Renal cortical epithelial cell (primary cell): ENCODE measurements at regions not wholly inside any gene's neighbourhood (a gene's known extent, or its start where the extent isn't known, plus 50 kb on each side); places are given as distances from the start of the nearest gene placed in this dataset.

Experiments used
- DNase-seq: peaks from one replicate; pipeline ENCODE4 v3.0.0-alpha.2; 2011; ENCODE audit warnings: low read depth

DNA sequence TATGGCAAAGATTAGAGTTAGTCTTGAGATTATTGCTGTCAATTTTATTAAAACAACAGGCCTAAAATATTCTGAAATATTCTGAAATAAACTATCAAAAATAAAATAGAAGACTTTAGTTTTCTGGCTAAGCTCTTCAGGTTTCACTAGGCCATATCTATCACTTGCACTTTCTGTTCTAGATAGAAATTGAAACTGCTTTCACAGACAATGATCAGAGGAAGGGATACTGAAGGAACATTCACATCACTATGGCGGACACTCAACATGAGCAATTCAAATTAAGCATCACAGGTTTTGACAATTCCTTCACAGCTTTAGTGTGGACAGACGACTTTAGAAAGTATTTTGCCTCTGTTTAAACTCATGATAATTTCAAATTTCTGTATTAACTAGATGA, 586.4 kb upstream of the REG3G start:
- DNase-seq, result no peak

DNA sequence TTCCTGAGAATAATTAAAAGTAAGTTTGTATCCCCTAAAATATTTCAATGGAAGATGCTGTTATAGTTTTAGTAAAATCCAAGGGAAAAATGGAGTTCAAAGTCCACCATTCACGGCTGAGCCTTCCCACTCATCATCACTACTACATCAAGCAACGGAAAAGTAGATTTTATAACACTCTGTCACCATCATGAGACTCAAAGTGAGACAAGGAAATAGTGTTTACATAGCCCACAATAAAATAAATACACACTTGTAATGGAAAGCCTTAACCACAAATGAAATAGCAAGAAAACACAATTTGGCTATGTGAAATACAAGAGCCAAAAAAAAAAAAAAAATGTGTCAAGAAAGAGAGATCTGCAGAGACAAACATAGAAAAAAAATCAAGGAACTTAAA, 569.9 kb upstream of the REG3G start:
- DNase-seq, result no peak

DNA sequence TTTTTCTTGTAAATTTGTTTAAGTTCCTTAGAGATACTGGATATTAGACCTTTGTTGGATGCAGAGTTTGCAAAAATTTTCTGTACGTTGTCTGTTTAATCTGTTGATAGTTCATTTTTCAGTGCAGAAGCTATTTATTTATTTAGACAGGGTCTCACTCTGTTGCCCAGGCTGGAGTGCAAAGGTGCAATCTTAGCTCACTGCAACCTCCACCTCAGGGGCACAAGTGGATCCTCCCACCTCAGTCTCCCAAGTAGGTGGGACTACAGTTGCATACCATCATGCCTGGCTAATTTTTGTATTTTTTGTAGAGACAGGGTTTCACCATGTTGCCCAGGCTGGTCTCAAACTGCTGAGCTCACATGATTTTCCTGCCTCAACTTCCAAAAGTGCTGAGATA, 568.2 kb upstream of the REG3G start:
- DNase-seq, result no peak

DNA sequence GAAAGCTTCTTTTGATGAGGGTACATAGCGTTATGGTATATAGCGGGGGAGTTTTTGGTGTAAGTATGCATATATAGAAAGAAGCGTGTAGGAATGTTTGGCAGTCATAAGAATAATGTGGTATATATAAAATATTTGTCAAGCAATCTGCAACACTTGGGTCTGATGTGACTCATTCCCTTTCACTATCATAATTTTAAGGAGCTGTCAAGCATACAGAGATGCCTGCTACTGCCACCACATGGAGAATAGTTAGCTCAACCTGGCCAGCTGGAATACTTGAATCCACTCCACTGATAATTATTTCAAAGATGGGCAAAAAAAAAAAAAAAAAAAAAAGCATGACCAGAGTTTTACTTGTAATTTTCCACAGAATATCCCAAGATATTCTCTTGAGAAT, 559.8 kb upstream of the REG3G start:
- DNase-seq, result no peak

DNA sequence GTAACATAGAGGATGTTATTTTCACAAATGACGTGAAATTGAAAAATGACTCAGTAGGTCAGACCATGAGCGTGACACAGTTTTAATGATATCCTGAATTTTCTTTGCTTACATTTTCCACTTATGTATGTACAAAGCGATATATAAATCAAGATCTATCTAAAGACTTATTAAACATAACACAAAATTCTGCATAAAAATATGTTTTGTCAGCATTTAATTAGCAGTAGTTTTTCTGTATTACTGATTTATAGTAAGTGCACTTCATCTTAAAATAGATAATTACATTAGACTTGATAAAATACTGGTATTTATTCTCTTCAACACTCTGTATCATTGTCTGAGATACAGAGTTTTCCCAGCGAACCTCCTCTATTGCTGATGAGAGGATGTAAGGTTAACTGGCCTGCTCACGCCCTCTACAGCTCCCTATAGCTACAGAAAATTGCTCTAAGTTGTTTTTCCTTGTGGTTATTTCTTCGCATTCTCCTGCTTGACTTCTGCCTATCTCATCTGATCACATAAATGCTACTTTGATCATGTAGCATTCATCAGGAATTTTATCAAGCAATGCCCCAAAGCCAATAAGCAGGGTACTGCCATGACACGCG, 548.8 kb upstream of the REG3G start:
- DNase-seq, result no peak

DNA sequence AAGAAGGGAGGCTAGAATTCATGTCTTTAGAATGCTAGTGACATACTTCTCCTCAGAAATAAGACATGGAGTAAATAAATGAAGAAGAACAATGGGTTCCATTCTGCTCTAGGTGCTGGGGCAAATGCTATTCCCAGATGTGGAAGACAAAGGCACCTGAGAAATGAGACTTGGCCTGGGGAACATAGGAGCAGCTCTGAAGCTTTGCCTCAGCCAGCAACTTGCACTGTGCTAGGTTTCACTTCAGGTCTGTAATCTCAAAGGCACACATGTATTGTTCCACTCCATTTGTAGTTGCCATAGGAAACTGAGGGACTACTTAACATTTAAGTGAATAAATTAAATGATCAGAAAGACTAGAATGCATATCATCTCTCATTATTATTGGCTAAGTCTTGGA, 538.9 kb upstream of the REG3G start:
- no peak for DNase-seq

DNA sequence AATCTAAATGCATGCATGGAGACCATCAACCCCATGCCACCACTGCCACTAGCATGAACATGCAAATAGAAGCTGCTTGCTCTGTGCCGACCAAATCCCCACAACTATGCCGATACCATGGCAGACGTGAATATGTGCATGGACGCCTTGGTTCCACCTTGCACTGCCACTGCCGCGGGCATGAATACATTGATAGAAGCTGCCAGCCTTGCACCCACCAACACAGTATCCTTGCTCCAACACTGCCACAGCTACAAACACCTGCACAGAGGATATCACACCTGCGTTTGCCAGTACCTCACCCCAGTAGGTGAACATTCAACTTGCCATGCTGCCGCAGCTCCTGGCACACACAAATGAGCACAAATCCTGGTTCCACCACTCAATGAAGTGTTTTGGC, 527.4 kb upstream of the REG3G start:
- DNase-seq, result no peak

DNA sequence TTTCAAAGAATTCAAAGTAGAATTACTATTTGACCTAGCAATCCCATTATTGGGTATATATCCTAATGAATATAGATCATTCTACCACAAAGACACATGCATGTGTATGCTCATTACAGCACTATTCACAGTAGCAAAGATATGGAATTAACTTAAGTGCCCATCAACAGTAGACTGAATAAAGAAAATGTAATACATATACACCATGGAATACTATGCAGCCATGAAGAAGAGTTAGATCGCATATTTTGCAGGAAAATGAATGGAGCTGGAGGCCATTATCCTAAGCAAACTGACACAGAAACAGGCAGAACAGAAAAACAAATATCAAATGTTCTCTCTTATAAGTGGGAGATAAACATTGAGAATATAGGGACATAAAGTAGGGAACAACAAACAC, 519.2 kb upstream of the REG3G start:
- no peak for DNase-seq

DNA sequence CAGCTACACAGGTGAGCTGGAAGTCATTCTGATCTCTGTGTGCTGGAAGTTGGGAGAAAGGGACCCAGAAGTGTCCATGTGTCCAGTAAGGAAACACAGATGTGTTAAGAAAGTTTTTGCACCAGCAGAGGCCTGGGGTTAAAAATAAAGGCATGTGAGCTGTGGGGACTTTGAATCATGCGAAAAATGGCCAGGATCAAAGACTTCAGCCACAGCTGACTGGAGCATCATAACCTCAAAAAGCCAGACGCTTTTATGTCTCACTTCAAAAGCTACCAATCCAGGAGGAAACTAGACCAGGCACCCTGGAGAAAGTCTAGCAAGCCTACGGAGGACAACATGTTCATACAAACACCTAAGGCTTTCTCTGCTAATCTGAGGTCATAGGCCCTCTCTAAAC, 503.6 kb upstream of the REG3G start:
- DNase-seq, result no peak

DNA sequence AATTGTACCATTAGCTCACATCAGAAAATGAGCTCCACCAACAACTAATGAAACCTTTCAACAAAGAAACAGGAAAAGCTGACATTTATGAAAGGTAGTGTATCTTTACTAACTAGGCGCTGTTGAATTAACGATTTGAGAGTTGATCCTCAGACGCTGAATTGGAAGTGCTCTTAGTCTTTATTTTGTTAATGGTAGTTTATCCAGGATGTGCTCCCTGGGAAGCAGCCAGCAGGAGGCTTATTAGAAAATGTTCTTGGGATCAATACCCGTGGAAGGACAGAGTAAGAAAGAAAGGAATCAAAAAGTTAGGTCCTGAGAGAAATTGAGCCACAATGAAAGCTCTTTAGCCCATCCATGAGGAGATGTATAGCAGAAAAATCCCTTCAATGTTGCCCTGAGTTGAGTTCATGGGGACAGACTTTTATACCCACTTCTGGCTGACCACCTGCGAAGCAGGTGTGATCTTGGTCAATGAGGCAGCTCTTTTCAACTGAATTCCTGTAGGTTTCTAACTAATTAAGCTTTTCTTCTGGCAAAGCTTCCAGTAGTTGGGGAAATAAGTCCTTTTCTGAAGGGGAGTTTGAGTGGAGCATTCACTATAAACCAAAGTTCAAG, 492.6 kb upstream of the REG3G start:
- DNase-seq, result no peak

DNA sequence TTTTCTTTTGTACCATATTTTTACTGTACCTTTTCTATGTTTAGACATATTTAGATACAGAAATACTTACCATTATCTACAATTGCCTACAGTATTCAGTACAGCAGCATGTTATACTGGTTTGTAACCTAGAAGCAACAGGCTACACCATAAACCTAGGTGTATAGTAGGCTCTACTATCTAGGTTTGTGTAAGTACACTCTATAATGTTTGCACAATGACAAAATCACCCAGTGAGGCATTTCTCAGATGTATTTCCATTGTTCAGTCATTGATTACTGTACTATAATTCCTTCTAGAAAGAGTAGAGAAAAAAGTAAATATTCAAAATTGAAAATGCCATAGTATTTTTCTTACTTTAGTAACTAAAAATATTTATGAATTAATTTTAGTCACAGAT, 490.1 kb upstream of the REG3G start:
- no peak for DNase-seq

DNA sequence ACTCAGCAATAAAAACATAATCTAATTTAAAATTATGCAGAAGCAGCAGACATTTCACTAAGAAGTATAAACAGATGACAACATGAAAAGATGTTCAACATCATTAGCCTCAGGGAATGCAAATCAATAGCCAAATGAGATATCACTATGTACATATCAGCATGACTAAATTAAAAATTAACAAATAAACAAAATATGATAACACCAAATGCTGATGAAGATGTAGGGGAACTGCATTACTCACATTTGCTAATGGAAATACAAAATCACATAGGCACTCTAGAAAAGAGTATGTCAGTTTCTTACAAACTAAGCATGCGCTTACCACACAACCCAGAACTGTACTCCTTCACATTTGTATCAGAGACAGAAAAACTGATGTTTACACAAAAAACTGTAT, 487.2 kb upstream of the REG3G start:
- DNase-seq, result no peak

DNA sequence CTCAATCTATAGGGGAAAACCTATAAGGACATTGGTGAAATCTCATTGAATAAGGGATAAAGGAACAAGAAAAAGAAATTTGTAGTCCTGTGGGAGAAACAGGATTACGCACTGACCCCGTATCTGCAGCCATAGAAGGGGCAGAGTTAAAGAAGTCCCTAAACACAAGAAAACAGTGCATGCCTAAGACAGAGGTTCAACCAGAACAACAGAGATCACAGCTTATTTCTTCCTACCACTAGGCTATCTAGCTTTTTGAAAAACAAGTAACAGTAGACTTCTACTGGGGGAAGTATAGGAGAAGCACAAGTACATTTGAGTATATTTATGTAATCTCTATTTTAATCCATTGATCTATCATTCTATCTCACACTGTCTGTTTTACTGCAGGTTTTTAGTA, 485.2 kb upstream of the REG3G start:
- no peak for DNase-seq

DNA sequence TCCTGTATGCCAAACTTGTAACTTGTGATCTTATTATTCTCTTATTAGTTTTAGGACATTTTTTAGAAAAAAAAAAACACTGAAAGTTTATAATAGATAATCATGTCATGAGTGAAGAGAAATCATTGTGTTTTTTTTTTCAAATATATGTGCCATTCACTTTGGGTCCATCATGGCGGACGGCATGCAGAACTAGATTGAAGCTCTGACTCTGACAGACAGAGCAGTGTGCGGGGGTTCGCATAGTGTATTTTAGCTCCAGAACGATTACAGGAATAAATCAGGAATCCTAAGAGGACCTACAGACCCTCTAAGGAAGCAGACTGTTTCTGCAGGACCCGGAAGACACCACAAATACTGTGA, 484.4 kb upstream of the REG3G start:
- DNase-seq, result no peak

DNA sequence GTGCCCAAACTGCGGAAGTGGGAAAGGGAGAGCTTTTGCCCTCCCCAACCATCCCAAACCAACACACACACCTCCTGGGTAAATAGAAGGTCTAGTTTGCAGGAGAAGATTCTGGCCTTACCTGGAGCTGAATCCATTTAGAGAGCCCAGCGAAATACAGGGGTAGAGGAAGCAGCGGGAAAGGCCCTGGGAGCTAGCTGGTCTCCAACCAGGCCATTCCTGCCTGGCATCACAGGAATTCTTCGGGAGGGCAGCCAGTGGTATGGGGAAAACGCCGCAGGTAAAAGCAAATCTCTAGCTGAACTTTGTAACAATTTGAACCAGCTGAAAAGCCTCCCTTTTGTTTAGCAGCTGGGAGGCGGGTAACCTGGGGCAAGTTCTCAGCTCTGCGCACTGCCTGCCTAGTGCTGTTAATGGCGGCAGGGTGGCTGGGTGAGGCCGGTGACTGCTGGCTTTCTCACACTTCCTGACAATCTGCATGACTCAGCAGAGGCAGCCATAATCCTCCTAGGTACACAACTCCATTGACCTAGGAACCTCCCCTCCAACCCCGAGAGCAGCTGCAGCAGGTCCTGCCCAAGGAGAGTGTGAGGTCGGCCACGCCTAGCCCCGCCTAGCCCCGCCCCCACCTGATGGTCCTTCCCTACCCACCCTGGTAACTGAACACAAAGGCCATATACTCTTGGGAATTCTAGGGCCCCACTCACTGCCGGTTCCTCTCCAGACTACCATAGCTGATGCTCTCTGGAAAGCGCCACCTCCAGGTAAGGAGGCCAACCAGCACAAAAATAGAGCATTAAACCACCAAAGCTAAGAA, 483.8 kb upstream of the REG3G start:
- DNase-seq, result no peak

DNA sequence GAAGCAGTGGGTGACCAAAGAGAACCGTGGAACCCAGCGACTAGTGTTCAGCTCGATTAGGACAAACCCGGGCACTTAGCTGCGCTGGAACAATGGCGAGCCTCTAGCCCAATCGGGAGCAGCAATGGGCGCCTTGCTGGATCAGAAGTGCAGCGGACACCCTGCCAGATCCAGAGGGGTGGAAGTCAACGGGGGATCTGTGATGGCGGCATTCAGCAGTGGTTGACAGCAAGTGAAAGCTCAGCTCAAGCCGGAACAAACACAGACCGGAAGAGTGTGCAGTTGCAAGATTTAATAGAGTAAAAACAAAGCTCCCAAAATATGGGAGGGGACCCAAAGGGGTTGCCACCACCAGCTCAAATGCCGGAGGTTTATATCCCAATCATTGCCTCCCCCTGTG, 478.7 kb upstream of the REG3G start:
- no peak for DNase-seq

DNA sequence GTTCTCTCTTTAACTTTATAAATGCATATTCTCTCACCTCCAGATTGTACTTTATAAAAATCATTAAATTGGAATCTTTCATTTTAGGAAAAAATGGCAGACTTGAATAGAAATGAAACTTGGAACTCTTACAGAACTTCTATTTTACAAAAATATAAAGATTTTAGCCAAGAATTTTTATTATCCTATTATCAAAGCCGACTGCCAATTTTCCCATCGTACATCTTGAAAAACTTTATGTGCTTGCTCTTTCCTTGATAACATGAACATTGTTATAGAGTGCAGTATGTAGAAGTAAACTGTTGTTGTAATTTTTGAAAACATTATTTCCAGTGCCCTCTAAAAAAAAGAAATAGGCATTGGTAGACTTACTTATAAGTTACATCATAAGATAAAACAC, 475.7 kb upstream of the REG3G start:
- no peak for DNase-seq

DNA sequence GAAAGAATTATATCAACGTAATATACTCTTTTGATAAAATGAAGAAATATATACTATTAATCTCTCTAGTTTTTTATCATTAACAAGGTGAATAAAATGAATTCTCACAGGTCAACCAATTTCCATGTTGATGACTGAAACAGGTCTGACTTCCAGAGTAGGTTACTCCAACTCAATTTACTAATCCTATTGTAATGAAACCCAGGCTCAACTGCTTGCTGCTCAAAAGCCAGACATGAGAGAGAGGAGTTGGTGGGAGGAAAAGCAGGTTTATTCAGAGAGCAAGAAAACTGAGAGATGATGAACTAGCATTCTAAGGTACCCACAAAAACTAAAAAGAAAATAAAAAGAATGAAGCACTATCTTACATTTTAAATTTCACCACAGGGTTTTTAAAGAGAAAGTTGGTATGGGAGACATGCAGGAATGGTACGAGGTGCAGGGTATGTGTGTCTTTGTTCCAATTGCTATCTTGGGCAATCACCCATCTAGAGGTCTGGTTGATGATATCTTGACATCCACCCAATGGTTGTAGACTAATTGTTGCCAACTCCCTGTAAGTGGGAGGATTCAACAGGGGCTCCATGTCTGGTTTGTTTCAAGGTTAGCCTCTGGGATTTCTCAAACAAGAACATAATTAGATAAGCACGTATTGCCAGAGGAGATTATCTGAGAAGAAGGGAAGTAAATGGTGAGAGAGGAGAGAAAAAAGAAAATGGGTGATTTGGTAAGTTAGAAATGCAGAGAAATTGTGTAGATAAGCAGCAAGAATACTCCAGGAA, 471.4 kb upstream of the REG3G start:
- DNase-seq, result no peak

DNA sequence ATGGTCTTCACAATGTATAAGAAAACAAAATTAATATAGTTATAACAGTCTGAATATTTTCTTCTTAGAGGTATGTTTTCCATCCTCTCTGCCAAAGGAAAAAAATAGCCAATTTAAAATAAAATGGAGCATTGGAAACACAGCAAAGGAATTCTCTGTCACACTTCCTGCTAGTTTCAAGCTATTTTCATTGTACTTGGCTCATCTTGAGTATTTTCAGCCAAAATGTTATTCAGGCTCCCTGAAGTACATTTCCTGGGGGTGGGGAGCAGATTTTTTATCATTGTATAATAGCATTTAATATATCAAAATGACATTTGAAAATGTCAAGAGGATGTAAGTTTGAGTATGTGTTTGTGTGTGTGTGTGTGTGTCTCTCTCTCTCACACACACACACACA, 463.6 kb upstream of the REG3G start:
- DNase-seq, result no peak

DNA sequence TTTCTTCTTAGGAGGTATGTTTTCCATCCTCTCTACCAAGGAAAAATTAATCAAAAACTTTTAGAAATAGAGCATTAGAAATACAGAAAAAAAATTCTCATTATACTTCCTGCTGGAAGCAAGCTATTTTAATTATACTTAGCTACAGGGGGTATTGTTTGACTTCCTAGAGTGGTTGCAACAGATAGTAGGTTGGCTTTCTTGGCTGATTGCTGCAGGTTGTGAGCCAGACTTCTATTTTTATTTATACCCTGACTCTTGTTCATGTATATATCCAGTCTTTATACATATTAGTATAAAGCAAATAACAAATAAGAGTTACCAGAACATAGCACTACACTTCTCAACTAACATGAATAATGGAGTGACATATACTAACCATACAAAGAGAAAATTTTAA, 460.8 kb upstream of the REG3G start:
- DNase-seq, result no peak

DNA sequence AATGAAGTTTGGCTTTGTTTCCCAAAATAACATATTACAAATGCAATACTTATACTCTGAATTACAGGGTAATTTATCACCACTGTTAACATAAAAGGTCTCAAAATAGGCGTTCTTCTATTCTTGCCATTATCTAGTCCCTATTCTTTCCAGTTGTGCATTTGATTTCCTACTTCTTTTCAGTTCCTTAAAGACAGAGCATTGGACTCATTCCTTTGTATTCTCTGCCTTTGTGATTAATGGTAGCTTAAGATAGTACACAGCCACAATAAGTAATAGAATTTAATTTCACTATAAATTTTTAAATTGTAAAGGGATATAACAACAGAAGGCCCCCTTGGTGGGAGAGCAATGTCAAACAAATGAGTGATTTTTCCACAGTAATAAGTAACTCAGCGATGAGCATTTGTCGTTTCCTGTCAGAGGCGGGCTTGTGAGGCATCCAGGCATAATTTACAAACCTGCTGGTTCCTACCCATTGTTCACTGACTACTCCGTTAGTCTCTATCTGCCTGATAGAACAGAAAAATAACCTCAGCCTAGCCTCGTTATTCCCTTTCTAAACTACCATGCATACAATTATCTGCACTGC, 456.6 kb upstream of the REG3G start:
- no peak for DNase-seq

DNA sequence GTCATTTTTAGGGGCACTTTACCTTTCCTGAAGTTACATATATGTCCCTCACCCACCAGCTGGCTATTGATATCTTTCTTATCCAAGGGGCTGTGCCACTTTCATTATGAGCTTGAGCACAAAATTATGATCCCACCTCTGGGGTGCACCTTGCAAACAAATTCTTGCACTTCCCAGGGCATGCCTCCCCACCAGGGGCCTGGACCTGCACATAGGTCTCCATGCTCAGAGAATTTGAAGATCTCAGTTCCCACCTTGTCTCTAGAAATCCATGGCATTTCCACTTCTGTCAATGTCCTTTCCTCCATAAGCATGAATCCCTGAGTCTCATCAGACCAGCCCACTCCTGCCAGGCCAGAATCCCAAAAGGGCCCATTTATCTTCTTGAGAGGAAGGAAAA, 449.1 kb upstream of the REG3G start:
- no peak for DNase-seq
